ENCODE measurements at regions not wholly inside any gene's neighbourhood (a gene's known extent, or its start where the extent isn't known, plus 50 kb on each side); places are given as distances from the start of the nearest gene placed in this dataset.

DNA sequence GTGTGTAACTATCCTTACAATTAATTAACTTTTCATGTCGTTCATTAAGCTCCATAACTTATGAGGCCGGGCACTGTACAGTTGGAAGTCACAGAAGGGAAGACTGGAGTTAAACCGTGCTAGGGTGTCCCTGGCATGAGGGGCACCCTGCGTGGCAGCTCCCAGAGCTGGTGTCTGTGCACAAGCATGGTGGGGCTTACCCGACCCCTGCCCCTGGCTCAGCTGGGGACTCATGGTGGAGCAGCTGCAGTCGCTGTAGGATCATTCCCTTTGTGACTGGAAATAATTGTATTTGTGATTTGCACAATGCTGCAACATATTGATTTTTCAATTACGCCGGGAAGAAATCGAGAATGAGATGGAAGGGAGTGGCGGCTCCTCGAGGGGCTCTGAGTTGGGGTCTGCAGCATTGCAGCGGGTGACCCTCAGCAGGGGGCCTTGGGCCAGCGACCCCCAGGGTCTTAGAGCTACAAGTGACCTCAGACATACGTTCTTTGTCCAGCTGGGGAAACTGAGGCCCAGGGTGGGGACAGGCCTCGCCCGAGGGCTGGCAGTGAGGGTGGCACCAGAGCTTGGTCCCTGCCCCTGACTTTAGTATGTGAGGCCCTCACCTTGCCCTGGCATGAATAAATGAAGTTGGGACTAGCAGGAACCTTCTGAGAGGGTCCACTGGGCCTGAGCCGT lies 125.4 kb downstream of the KIF26A start:
- Mint-ChIP-seq H3K4me1 (no peaks in the 10 kb centered on the region), H3K27ac (no peak overlapping the region), H3K4me3 (no peak overlapping the region), H3K36me3 (no peaks in the 10 kb centered on the region), H3K9me3 (peaks cover 0 to 9% (median 5%) of the 10 kb centered on the region in 7 donors), H3K27me3 (ENCODE audit: low read depth in 3 of 3) (peaks cover 0 to 11% (median 4%) of the 10 kb centered on the region in 3 donors)
- H3K4me1 ChIP-seq (ENCODE audit: control insufficient read depth in 1 of 2, insufficient read depth in 2 of 2, low read length in 2 of 2): no peaks in the 10 kb centered on the region
- no peak overlapping the region for H3K4me3 ChIP-seq (replicated peaks in 1 of 3; ENCODE audit: low read depth in 2 of 3, low read length in 3 of 3)
- DNase-seq: no peak
- WGBS (ENCODE audit: insufficient coverage): 88% methylated on average over 16 of the region's 17 CpGs
- H3K79me2 ChIP-seq (ENCODE audit: insufficient read depth, low read length): no peaks in the 10 kb centered on the region
- no peaks in the 10 kb centered on the region for H3K9me3 ChIP-seq (replicated peaks in 1 of 2; ENCODE audit: control insufficient read depth in 1 of 2, insufficient read depth in 1 of 2, low read length in 2 of 2)
- no peaks in the 10 kb centered on the region for H3K36me3 ChIP-seq (replicated peaks in 1 of 2; ENCODE audit: control insufficient read depth in 1 of 2, insufficient read depth in 2 of 2, low read length in 2 of 2)
- H3K4me2 ChIP-seq (replicated peaks; ENCODE audit: extremely low read depth, low read length, poor library complexity, severe bottlenecking): no peak overlapping the region
- no peak overlapping the region for H3K27ac ChIP-seq (ENCODE audit: low read depth in 1 of 2, low read length in 2 of 2)
- TF ChIP-seq, protein P1, sequence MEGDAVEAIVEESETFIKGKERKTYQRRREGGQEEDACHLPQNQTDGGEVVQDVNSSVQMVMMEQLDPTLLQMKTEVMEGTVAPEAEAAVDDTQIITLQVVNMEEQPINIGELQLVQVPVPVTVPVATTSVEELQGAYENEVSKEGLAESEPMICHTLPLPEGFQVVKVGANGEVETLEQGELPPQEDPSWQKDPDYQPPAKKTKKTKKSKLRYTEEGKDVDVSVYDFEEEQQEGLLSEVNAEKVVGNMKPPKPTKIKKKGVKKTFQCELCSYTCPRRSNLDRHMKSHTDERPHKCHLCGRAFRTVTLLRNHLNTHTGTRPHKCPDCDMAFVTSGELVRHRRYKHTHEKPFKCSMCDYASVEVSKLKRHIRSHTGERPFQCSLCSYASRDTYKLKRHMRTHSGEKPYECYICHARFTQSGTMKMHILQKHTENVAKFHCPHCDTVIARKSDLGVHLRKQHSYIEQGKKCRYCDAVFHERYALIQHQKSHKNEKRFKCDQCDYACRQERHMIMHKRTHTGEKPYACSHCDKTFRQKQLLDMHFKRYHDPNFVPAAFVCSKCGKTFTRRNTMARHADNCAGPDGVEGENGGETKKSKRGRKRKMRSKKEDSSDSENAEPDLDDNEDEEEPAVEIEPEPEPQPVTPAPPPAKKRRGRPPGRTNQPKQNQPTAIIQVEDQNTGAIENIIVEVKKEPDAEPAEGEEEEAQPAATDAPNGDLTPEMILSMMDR (IDR thresholded peaks at IDR 0.05): no peak
- no peaks in the 10 kb centered on the region for H4K20me1 ChIP-seq (ENCODE audit: insufficient read depth, low read length)
- H3K9ac ChIP-seq (ENCODE audit: insufficient read depth, low read length, poor library complexity, severe bottlenecking): no peak overlapping the region
- intact Hi-C loops (cut with micrococcal nuclease): no loop called here
- no peak overlapping the region for H2AFZ ChIP-seq (ENCODE audit: insufficient read depth, low read depth, low read length, poor library complexity, severe bottlenecking)
- peaks cover 0 to 3% of the 10 kb centered on the region in 2 donors for H3K27me3 ChIP-seq (ENCODE audit: control insufficient read depth in 2 of 2, insufficient read depth in 2 of 2, low read length in 2 of 2)

DNA sequence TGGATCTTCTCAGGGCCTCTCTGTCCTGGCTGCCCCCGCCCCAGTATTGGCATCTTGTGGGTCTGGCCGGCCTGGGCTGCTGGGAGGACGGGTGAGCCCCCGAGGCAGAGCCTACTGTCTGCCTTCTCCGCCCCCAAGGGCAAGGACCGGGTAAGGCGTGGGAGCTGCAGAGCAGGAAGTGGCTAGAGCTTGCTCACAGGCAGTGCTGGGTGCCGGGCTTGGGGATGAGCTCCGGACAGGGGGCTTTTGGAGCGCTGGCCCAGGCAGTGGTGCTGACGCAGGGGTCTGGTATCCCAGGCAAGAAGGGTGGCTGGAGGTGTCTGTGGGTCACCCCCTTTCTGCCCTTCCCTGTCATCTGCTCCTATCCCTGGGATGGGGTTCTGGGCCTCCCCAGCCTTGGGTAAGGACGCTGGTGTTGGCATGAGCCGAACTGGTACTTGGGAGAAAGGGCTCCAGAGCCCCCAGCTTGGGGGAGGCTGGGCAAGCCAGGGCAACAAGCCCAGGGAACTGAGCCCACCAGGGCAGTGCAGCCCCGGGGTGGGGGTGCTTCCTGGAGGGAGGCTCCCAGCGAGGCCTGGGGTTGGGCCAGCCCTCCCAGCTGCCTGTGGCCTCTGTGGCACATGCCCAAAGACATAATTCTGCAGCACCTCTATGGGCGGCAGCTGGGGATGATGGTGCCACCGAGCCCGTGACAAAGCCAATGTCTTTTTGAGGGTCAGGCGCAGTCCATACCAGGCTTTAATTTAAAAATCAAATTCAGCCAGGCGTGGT lies 126.3 kb downstream of the KIF26A start:
- peaks cover 2 to 12% (median 4%) of the 10 kb centered on the region in 3 donors for H3K27me3 Mint-ChIP-seq (ENCODE audit: low read depth in 3 of 3)
- Histone ChIP-seq H3K4me3 (replicated peaks in 1 of 3; ENCODE audit: low read depth in 2 of 3, low read length in 3 of 3) (no peak overlapping the region), H3K27me3 (ENCODE audit: control insufficient read depth in 2 of 2, insufficient read depth in 2 of 2, low read length in 2 of 2) (peaks cover 0 to 3% of the 10 kb centered on the region in 2 donors), H3K4me1 (ENCODE audit: control insufficient read depth in 1 of 2, insufficient read depth in 2 of 2, low read length in 2 of 2) (no peaks in the 10 kb centered on the region), H3K27ac (ENCODE audit: low read depth in 1 of 2, low read length in 2 of 2) (no peak overlapping the region), H3K9me3 (replicated peaks in 1 of 2; ENCODE audit: control insufficient read depth in 1 of 2, insufficient read depth in 1 of 2, low read length in 2 of 2) (no peaks in the 10 kb centered on the region), H3K36me3 (replicated peaks in 1 of 2; ENCODE audit: control insufficient read depth in 1 of 2, insufficient read depth in 2 of 2, low read length in 2 of 2) (no peaks in the 10 kb centered on the region), H3K9ac (ENCODE audit: insufficient read depth, low read length, poor library complexity, severe bottlenecking) (no peak overlapping the region), H2AFZ (ENCODE audit: insufficient read depth, low read depth, low read length, poor library complexity, severe bottlenecking) (no peak overlapping the region), H3K4me2 (replicated peaks; ENCODE audit: extremely low read depth, low read length, poor library complexity, severe bottlenecking) (no peak overlapping the region), H4K20me1 (ENCODE audit: insufficient read depth, low read length) (no peaks in the 10 kb centered on the region), H3K79me2 (ENCODE audit: insufficient read depth, low read length) (no peaks in the 10 kb centered on the region)
- no peaks in the 10 kb centered on the region for H3K4me1 Mint-ChIP-seq
- WGBS (ENCODE audit: insufficient coverage): 80% methylated on average over 15 of the region's 20 CpGs
- H3K27ac Mint-ChIP-seq: no peak overlapping the region
- DNase-seq: no peak
- TF ChIP-seq, protein P1 (IDR thresholded peaks at IDR 0.05): no peak
- intact Hi-C loops (cut with micrococcal nuclease): no loop called here
- H3K9me3 Mint-ChIP-seq: peaks cover 0 to 10% (median 5%) of the 10 kb centered on the region in 7 donors
- H3K36me3 Mint-ChIP-seq: no peaks in the 10 kb centered on the region
- H3K4me3 Mint-ChIP-seq: no peak overlapping the region

Measured in CD14-positive monocyte (primary cell).